DMS 273 treated with DMSO at 0.1 percent for 48 hours (cell line): ENCODE measurements at regions not wholly inside any gene's neighbourhood (a gene's known extent, or its start where the extent isn't known, plus 50 kb on each side); places are given as distances from the start of the nearest gene placed in this dataset.
"Not testable (repeated sequence)": the region's sequence is repeated elsewhere in the genome, so short reads cannot be mapped to it uniquely, and the experiment has no call there.

ENCODE experiments used
- DNase-seq: peaks from one replicate; lab custom pipeline; 2025; lab: John Stamatoyannopoulos, UW

GRCh38 chr18:46179306-46179705, 75.1 kb downstream of the HAUS1 start:
- no peak for DNase-seq

DNA sequence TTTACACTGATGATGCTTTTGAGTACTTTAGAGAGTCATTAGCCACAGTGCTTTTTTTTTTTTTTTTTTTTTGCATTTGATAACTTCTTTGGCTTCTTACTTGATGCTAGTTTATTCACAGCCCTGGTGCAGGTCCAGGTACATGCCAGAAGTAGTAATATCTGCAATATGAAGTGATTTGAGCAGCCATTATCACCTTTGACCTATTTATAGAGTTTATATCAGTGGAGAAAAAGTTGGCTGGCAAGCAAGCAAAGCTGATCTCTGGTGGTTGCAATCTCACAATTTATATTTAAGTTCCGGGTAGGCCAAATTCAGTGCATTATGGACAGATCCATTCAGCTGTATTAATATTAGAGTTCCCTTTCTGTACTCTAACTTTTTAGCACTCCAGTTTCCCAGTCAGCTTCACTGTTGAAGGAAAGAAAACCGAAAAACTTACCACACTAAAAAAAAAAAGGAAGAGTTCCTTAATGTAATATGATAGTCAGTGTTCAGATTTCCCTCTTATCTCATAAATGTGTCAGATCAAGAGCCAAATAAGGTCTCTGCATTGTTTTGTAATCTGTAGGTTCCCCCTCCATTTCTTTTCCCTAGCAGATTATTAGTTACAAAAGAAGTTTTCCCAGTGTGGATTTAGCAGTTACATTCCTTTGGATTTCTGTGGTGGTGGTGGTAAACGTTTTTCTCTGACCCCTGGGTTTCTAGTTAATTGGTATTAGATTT, 78.6 kb downstream of the HAUS1 start:
- DNase-seq = no peak

GRCh38 chr18:46184296-46184695, 80.1 kb downstream of the HAUS1 start:
- DNase-seq = not testable (repeated sequence)

GRCh38 chr18:46184727-46185126, 80.5 kb downstream of the HAUS1 start:
- no peak for DNase-seq

- no peak for DNase-seq
These were observed 86.5 kb downstream of the HAUS1 start for GRCh38 chr18:46190667-46191066.

GRCh38 chr18:46196627-46197243, 92.5 kb downstream of the HAUS1 start:
- DNase-seq = no peak

DNA sequence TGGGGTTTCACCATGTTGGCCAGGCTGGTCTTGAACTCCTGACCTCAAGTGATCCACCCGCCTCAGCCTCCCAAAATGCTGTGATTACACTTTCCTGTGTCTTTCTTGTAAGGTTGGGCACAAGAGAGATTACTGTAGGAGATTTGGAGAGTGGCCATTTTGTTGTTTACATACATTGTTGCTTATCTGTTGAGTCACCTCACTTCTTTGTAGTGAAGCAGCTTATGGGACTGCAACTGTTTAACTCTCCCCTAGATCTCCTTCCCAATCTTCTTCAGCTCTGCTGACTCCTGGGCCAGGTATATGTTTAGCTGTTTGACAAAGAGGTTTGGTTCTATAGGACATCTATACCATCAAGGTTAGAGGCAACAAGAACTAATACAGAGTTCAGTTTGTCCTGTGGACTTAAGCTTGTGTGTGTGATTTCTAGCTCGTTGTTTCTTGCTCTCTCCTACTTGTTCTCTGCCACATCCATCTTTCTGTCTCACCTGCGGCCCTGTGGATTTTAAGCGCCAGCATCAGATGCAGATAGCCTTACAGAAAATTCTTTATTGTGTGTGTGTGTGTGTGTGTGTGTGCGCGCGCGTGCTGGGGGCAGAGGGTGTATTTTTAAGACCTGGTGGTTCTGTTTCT, 95.4 kb downstream of the HAUS1 start:
- no peak for DNase-seq

- DNase-seq = not testable (repeated sequence)
These were observed 96.2 kb downstream of the HAUS1 start for GRCh38 chr18:46200178-46201055.

DNA sequence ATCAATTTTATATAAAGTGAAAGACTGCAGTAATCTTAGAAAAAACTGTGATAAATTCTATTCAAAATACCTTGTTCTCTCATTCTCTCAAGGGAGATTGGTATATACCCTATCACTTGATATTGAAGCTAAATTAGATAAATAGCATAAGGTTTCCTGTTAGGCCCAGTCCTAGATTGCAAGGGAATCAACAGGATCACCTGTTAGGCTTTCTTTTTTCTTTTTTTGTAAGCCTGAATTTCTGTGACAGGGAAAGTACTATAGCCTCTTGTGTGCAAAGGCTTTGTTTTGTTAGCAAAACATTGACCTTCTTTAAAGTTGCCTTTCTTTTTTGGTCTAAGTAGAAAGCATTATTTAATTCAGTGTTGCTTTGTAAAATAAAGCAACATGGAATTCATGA, 100.0 kb downstream of the HAUS1 start:
- DNase-seq = no peak

GRCh38 chr18:46207985-46208384, 103.8 kb downstream of the HAUS1 start:
- no peak for DNase-seq

DNA sequence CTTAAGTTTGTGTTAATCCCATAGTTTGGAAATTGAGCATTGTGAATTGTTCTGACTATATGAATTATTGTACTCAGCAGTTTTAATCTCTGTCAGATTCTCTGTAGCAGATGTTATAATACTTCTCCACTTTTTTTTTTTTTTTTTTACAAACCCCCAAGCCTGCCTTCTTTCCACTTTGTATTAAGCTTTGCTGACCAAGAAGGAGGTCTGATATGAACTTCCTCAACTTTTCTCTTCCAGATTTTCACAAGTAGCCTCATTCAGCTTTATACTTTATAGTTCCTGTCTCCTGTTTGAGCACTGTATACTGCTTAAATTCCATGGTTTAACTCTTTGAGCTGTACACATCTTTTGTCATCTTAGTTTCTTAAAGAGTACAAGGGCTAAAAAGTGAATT, 105.0 kb downstream of the HAUS1 start:
- DNase-seq = no peak

DNA sequence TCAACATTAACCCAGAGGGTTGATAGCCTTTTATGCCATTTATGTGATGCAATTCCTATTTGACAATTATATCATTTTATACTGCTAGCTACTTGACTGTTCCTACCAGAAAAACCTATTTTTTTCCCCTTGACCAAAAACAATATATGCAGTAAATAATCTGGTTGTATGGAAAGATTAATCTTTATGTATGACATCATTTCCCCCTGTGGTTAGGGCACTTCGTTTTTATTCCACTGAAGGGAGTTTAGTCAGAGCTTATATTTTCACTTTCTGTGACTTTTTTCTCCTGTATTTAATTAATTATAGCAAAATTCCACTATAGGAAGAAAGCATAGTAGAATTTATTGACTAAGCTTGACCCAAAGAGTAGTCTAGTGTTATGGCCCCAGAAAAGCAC, 107.6 kb downstream of the HAUS1 start:
- no peak for DNase-seq

DNA sequence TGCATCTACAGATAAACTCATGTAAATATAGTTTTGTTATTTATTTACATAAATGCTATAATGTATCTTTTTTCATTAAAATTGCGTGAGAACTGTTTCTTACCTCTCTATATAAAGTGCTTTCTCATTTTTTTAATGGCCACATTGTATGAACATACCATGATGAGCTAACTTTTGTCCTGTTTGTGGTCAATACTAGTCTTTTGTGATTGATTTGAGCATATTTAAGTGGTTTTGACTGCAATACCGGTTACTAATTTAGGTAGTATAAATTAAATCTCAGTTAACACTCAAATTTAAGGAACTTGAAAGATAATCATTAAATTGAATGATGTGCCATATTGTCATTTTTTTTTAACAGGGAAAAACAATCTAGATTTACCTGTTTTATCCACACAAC, 108.2 kb downstream of the HAUS1 start:
- DNase-seq = no peak

DNA sequence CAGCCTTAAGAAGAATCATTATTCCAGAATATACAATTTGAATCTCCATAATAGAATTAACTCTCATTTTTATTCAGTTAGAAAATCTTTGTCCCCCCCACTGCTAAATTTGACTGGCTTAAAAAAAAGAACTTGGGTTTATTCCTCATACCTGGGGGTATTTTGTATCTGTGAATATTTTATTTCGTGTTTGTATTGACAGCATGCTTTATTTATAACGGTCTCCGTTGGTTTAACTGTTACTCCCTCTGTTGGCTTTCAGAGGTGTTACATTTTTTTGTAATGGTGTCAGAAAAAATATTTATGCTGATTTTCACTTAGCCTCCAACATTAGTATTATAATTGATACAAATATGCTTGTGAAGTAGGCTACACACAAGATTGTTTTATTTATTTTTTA, 109.1 kb downstream of the HAUS1 start:
- DNase-seq = no peak

DNA sequence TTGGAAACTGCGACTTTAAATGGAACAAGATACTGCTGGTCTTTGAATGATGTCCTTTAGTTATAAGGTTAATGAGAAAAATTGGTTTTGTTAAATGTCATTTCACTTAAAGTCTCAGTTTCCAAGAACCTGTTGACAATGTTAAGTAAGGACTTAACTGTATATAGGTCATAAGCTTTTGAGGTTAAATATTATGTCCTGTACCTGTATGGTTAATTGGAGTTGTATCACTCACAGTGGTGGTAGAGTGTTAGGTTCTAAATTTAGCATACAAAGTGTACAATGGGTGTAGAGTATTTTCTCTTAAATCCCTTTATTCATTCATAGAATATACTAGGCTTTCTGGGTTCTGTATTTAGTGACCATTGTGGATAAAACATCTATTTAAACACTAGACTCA, 110.2 kb downstream of the HAUS1 start:
- no peak for DNase-seq

DNA sequence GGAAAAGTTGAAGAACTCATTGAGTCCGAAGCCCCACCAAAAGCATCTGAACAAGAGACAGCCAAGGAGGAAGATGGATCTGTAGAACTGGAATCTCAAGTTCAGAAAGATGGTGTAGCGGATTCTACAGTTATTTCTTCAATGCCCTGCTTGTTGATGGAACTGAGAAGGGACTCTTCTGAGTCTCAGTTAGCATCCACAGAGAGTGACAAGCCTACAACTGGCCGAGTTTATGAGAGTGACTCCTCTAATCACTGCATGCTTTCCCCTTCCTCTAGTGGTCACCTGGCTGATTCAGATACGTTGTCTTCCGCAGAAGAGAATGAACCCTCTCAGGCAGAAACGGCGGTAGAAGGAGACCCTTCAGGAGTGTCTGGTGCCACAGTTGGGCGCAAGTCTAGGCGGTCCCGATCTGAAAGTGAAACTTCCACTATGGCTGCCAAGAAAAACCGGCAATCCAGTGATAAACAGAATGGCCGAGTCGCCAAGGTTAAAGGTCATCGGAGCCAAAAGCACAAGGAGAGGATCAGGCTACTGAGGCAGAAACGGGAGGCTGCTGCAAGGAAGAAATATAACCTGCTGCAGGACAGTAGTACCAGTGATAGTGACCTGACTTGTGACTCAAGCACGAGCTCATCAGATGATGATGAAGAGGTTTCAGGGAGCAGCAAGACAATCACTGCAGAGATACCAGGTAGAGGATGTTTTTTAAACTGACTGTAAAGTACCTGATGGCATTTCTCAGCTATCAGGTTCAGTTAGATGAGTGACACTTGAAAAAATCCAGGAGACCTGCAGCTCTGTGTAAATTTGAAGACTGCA, 111.9 kb downstream of the HAUS1 start:
- no peak for DNase-seq

- DNase-seq = no peak
These were observed 115.9 kb downstream of the HAUS1 start for GRCh38 chr18:46220116-46220515.

DNA sequence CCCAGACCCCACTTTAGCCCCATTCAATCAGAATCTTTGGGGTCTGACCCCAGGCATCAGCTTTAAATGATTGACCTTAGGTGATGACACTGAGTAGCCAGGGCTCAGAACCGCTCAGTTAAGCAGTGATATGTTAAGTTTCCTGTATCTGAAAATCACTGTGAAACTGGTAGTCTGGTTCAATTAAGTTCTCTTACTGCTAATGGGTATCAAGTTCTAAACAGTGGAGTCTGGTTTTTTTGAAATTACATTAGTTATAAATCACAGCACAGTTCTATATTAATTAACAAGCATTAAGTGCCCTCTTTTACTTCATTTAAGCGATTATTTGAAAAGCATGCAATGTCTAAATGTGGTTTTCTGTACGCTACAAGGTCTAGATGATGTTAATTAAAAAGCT, 117.9 kb downstream of the HAUS1 start:
- no peak for DNase-seq

DNA sequence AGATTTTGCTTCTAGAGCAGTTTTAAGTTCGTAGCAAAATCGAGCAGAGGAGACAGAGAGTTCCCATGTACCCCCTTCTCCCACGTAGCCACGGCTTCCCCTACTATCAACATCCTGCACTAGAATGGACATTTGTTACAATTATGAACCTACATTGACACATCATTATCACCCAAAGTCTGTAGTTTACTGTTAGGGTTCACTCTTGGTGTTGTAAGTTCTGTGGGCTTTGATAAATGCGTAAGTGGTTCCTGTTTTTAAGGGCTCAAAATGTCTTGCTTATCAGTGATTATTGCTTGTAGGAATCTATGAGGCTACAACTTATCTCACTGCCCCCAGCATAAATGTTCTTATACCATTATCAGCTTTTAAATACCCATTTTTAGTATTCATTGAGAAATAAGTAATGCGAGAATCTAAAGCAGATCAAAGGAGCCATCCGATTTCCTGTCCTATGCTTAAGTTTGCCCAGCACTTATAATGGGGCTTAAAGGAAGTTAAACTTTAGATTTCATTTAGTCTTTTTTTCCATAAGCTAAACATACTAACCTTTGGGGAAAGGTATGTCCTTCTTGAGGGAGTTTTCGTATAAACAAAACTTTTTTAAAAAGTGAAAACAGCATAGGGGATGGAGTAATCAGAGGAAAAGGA, 118.7 kb downstream of the HAUS1 start:
- no peak for DNase-seq

- no peak for DNase-seq
These were observed 120.1 kb downstream of the HAUS1 start for GRCh38 chr18:46224181-46224775.

- DNase-seq = no peak
These were observed 122.3 kb downstream of the HAUS1 start for GRCh38 chr18:46226461-46226860.
